Mammary epithelial cell (primary cell): ENCODE measurements at regions not wholly inside any gene's neighbourhood (a gene's known extent, or its start where the extent isn't known, plus 50 kb on each side); places are given as distances from the start of the nearest gene placed in this dataset.

Experiments used
- EZH2 ChIP-seq: IDR thresholded peaks from 2 replicates; pipeline ENCODE4 v1.6.1; 2012; ENCODE audit warnings: low read length, inconsistent platforms, borderline replicate concordance
- TF ChIP-seq, protein P1 (sequence below), 2 donors: IDR thresholded peaks in 1 of 2; conservative IDR thresholded peaks in 1 of 2; 2 replicates each; pipeline ENCODE4 v1.5.1; 2011 to 2012; ENCODE audit warnings: inconsistent platforms in 2 of 2, low read length in 2 of 2, mild to moderate bottlenecking in 2 of 2, control low read depth in 1 of 2, low read depth in 1 of 2; ENCODE audit not compliant: insufficient read depth in 1 of 2; ENCODE audit errors: extremely low read depth in 1 of 2

DNA sequence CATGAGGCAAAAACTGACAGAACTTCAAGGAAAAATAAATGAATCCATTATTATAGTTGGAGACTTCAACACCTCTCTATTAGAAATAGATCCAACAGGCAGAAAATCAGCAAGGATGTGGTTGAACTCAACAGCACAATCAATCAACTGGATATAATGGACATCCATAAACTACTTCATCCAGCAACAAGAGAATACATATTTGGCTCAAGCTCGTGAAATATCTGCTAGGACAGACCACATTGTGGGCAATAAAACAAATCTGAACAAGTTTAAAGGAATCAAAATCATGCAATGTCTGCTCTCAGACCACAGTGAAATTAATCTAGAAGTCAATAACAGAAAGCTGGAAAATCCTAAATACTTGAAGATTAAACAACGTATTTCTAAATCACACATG lies 362.6 kb downstream of the CD109 start:
- TF ChIP-seq, protein P1, sequence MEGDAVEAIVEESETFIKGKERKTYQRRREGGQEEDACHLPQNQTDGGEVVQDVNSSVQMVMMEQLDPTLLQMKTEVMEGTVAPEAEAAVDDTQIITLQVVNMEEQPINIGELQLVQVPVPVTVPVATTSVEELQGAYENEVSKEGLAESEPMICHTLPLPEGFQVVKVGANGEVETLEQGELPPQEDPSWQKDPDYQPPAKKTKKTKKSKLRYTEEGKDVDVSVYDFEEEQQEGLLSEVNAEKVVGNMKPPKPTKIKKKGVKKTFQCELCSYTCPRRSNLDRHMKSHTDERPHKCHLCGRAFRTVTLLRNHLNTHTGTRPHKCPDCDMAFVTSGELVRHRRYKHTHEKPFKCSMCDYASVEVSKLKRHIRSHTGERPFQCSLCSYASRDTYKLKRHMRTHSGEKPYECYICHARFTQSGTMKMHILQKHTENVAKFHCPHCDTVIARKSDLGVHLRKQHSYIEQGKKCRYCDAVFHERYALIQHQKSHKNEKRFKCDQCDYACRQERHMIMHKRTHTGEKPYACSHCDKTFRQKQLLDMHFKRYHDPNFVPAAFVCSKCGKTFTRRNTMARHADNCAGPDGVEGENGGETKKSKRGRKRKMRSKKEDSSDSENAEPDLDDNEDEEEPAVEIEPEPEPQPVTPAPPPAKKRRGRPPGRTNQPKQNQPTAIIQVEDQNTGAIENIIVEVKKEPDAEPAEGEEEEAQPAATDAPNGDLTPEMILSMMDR (conservative IDR thresholded peaks at IDR 0.05 in 1 of 2, IDR thresholded peaks at IDR 0.05 in 1 of 2; ENCODE audit: extremely low read depth in 1 of 2, insufficient read depth in 1 of 2, low read depth in 1 of 2, low read length in 2 of 2): no peak
- TF ChIP-seq EZH2: no peak
